ENCODE measurements at regions not wholly inside any gene's neighbourhood (a gene's known extent, or its start where the extent isn't known, plus 50 kb on each side); places are given as distances from the start of the nearest gene placed in this dataset.
A peak's percentile ranks its signal among the peaks of the same experiment; 100 is the strongest.

GRCh38 chr3:177968891-177969290 is 567.3 kb upstream of the KCNMB2 start:
- ATAC-seq, result no peak
- TF ChIP-seq TOX (CRISPR knock-in tag; IDR thresholded peaks at IDR 0.05; ENCODE audit: borderline replicate concordance) (no peak), TCF4 (CRISPR knock-in tag; IDR thresholded peaks at IDR 0.05; ENCODE audit: borderline replicate concordance) (no peak), ZC3H10 (CRISPR knock-in tag; IDR thresholded peaks at IDR 0.05) (no peak), GLIS3 (CRISPR knock-in tag; IDR thresholded peaks at IDR 0.05) (no peak), POU6F1 (CRISPR knock-in tag; IDR thresholded peaks at IDR 0.05; ENCODE audit: borderline replicate concordance, low read depth) (no peak), CSRNP3 (CRISPR knock-in tag; IDR thresholded peaks at IDR 0.05) (no peak), ZFP3 (CRISPR knock-in tag; IDR thresholded peaks at IDR 0.05) (no peak), ISL1 (CRISPR knock-in tag; IDR thresholded peaks at IDR 0.05) (no peak), ESRRG (CRISPR knock-in tag; IDR thresholded peaks at IDR 0.05) (no peak), PPARA (CRISPR knock-in tag; IDR thresholded peaks at IDR 0.05; ENCODE audit: borderline replicate concordance) (no peak), BACH2 (CRISPR knock-in tag; IDR thresholded peaks at IDR 0.05; ENCODE audit: borderline replicate concordance) (no peak), ZNF565 (CRISPR knock-in tag; conservative IDR thresholded peaks at IDR 0.05; ENCODE audit: low read depth) (no peak), OSR1 (CRISPR knock-in tag; IDR thresholded peaks at IDR 0.05) (no peak), SNAI2 (CRISPR knock-in tag; IDR thresholded peaks at IDR 0.05) (no peak), CREB5 (CRISPR knock-in tag; IDR thresholded peaks at IDR 0.05; ENCODE audit: low read depth) (no peak), PATZ1 (CRISPR knock-in tag; IDR thresholded peaks at IDR 0.05; ENCODE audit: borderline replicate concordance) (no peak), CSDC2 (CRISPR knock-in tag; IDR thresholded peaks at IDR 0.05) (no peak), ZNF8 (CRISPR knock-in tag; IDR thresholded peaks at IDR 0.05) (no peak)

GRCh38 chr3:177973241-177973840 is 562.9 kb upstream of the KCNMB2 start:
- TF ChIP-seq TCF4 (CRISPR knock-in tag; IDR thresholded peaks at IDR 0.05; ENCODE audit: borderline replicate concordance) (no peak), CSDC2 (CRISPR knock-in tag; IDR thresholded peaks at IDR 0.05) (no peak), POU6F1 (CRISPR knock-in tag; IDR thresholded peaks at IDR 0.05; ENCODE audit: borderline replicate concordance, low read depth) (no peak), ZNF8 (CRISPR knock-in tag; IDR thresholded peaks at IDR 0.05) (no peak), ISL1 (CRISPR knock-in tag; IDR thresholded peaks at IDR 0.05) (no peak), ZFP3 (CRISPR knock-in tag; IDR thresholded peaks at IDR 0.05) (no peak), CSRNP3 (CRISPR knock-in tag; IDR thresholded peaks at IDR 0.05) (no peak), ZC3H10 (CRISPR knock-in tag; IDR thresholded peaks at IDR 0.05) (no peak)
- ATAC-seq, result peak; percentile 83

- ATAC-seq, result no peak
- TF ChIP-seq ISL1 (CRISPR knock-in tag; IDR thresholded peaks at IDR 0.05) (no peak), TCF4 (CRISPR knock-in tag; IDR thresholded peaks at IDR 0.05; ENCODE audit: borderline replicate concordance) (no peak), ZNF8 (CRISPR knock-in tag; IDR thresholded peaks at IDR 0.05) (no peak), RARB (CRISPR knock-in tag; IDR thresholded peaks at IDR 0.05) (no peak), OSR1 (CRISPR knock-in tag; IDR thresholded peaks at IDR 0.05) (no peak), SNAI2 (CRISPR knock-in tag; IDR thresholded peaks at IDR 0.05) (no peak), ZNF565 (CRISPR knock-in tag; conservative IDR thresholded peaks at IDR 0.05; ENCODE audit: low read depth) (no peak), BACH2 (CRISPR knock-in tag; IDR thresholded peaks at IDR 0.05; ENCODE audit: borderline replicate concordance) (no peak), ESRRG (CRISPR knock-in tag; IDR thresholded peaks at IDR 0.05) (no peak), ARNTL (CRISPR knock-in tag; IDR thresholded peaks at IDR 0.05; ENCODE audit: borderline replicate concordance, low read depth) (no peak), PPARA (CRISPR knock-in tag; IDR thresholded peaks at IDR 0.05; ENCODE audit: borderline replicate concordance) (no peak), CREB5 (CRISPR knock-in tag; IDR thresholded peaks at IDR 0.05; ENCODE audit: low read depth) (no peak), ZFP3 (CRISPR knock-in tag; IDR thresholded peaks at IDR 0.05) (no peak), ZC3H10 (CRISPR knock-in tag; IDR thresholded peaks at IDR 0.05) (no peak), POU6F1 (CRISPR knock-in tag; IDR thresholded peaks at IDR 0.05; ENCODE audit: borderline replicate concordance, low read depth) (no peak), CSDC2 (CRISPR knock-in tag; IDR thresholded peaks at IDR 0.05) (no peak), ZNF70 (CRISPR knock-in tag; IDR thresholded peaks at IDR 0.05) (no peak)
These were observed 560.0 kb upstream of the KCNMB2 start for GRCh38 chr3:177976241-177976640.

Data from SK-N-SH treated with all-trans-retinoic acid at 6 μM for 48 hours (cell line).